Activated CD4-positive, alpha-beta T cell treated with anti-CD3 and anti-CD28 coated beads for 36 hours (primary cell): ENCODE measurements at regions not wholly inside any gene's neighbourhood (a gene's known extent, or its start where the extent isn't known, plus 50 kb on each side); places are given as distances from the start of the nearest gene placed in this dataset.

ENCODE experiments used
- ATAC-seq: fragments of 200-7000 bp; cut with Tn5 transposase; one replicate; pipeline ENCODE4 v1.10.0; 2021; ENCODE audit warnings: mild to moderate bottlenecking, moderate library complexity
- CTCF ChIA-PET: fragments of 350-600 bp; sonication (Branson Sonifier 250); formaldehyde crosslinking; loops from one replicate; lab custom pipeline; 2021; ENCODE audit warnings: antibody characterized with exemption; lab: Charles Lee
- POLR2A ChIA-PET: fragments of 350-600 bp; sonication (Branson Sonifier 250); formaldehyde crosslinking; loops from one replicate; lab custom pipeline; 2021; ENCODE audit warnings: antibody characterized with exemption, inconsistent platforms; lab: Charles Lee
- DNase-seq: peaks from one replicate; pipeline ENCODE4 v3.0.0-alpha.2; 2020
- H3K27ac Mint-ChIP-seq: one replicate; pipeline ENCODE4 v1.8.0; 2021; ENCODE audit warnings: mixed read lengths
- H3K27me3 Mint-ChIP-seq: one replicate; pipeline ENCODE4 v1.8.0; 2021; ENCODE audit warnings: mixed read lengths
- H3K36me3 Mint-ChIP-seq: one replicate; pipeline ENCODE4 v1.8.0; 2021; ENCODE audit warnings: low read depth, mixed read lengths
- H3K4me1 Mint-ChIP-seq: one replicate; pipeline ENCODE4 v1.8.0; 2021; ENCODE audit warnings: mixed read lengths
- H3K4me3 Mint-ChIP-seq: one replicate; pipeline ENCODE4 v1.8.0; 2021; ENCODE audit warnings: mild to moderate bottlenecking, moderate library complexity, mixed read lengths
- H3K9me3 Mint-ChIP-seq: one replicate; pipeline ENCODE4 v1.8.0; 2021; ENCODE audit warnings: low read depth, mixed read lengths
- intact Hi-C, 2 experiments: fragments of 100-400 bp; cut with DNase I in 1 of 2; cut with micrococcal nuclease in 1 of 2; formaldehyde crosslinking; loops; one replicate each; pipeline versions ENCODE4 v1.14.2 to v1.15.1; 2022 to 2024; cut with DNase I, micrococcal nuclease

- ChIA-PET POLR2A (no interaction called here), CTCF (no interaction called here)
- H3K36me3 Mint-ChIP-seq = no peaks in the 10 kb centered on the region
- ATAC-seq = no peak
- H3K4me1 Mint-ChIP-seq = no peaks in the 10 kb centered on the region
- H3K4me3 Mint-ChIP-seq = no peak overlapping the region
- intact Hi-C loops = no loop called here
- H3K27me3 Mint-ChIP-seq = no peaks in the 10 kb centered on the region
- no peak for DNase-seq
- no peak overlapping the region for H3K27ac Mint-ChIP-seq
- peaks cover 5% of the 10 kb centered on the region for H3K9me3 Mint-ChIP-seq
Measured at GRCh38 chr3:6526861-6527260, 334.1 kb upstream of the GRM7 start.

DNA sequence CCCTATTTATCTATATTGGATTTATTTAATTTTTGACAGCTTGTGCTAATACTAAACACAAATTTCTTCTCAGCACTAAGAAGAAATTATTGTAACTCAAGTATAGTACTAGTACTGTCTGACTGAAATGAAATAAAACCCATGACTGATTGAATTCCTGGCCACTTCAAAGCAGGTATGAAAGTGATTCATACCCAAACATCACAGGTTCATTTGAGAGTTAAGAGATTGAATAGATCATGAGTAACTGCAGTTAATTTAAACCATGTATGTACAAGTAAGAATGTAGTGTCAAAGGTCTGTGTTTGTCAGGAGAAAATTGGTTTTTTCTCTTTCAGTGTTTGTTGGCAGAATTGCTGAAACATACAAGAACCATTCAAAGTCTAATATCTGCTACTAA, 332.0 kb upstream of the GRM7 start:
- ATAC-seq (peak; percentile 60), DNase-seq (no peak)
- intact Hi-C loops = no loop called here
- no peak overlapping the region for H3K4me3 Mint-ChIP-seq
- H3K27me3 Mint-ChIP-seq = no peaks in the 10 kb centered on the region
- H3K4me1 Mint-ChIP-seq = no peaks in the 10 kb centered on the region
- no peaks in the 10 kb centered on the region for H3K36me3 Mint-ChIP-seq
- ChIA-PET CTCF (no interaction called here), POLR2A (no interaction called here)
- no peak overlapping the region for H3K27ac Mint-ChIP-seq
- H3K9me3 Mint-ChIP-seq = peaks cover 3% of the 10 kb centered on the region

DNA sequence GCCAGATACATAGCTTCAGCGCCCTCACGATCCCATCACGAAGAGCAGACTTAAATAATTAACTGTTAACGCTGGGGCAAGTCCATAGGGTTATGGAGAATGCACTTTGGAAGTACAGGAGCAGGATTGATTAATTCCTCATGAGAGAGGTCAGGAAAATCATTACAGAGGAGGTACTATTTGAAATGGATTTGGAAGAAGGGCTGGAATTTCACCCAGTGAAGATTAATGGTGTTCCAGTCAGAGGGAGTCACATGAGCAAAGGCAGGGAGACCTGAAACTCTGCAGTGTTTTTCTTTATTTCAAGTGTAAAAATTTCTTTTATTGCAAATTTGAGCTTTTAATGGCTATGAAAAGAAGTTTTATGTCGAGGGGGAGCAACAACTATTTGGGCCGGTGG, 329.8 kb upstream of the GRM7 start:
- H3K36me3 Mint-ChIP-seq = no peaks in the 10 kb centered on the region
- DNase-seq (no peak), ATAC-seq (no peak)
- H3K4me3 Mint-ChIP-seq = no peak overlapping the region
- ChIA-PET POLR2A (no interaction called here), CTCF (no interaction called here)
- H3K27me3 Mint-ChIP-seq = no peaks in the 10 kb centered on the region
- H3K9me3 Mint-ChIP-seq = peaks cover 8% of the 10 kb centered on the region
- intact Hi-C loops = no loop called here
- no peaks in the 10 kb centered on the region for H3K4me1 Mint-ChIP-seq
- H3K27ac Mint-ChIP-seq = no peak overlapping the region

DNA sequence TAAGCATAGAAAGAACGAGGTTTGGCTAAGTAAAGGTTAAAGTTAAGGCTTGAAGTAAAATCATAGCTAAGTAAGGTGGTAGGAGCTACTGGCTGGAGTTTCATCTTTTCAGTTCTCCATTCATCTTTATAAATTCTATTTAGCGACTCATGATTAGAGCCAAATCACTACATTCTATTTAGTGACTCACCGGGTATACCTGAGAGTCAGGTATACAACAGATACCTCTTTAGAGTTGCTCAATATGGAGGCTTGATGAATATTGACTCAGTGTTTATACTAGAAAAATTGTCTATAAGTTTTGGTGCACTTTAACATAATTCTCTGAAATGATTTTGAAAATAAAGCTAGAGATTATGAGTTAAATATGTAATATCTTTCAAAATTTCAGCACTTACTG, 328.8 kb upstream of the GRM7 start:
- H3K27ac Mint-ChIP-seq = no peak overlapping the region
- H3K4me3 Mint-ChIP-seq = no peak overlapping the region
- ChIA-PET CTCF (no interaction called here), POLR2A (no interaction called here)
- no peaks in the 10 kb centered on the region for H3K36me3 Mint-ChIP-seq
- peaks cover 8% of the 10 kb centered on the region for H3K9me3 Mint-ChIP-seq
- H3K4me1 Mint-ChIP-seq = no peaks in the 10 kb centered on the region
- intact Hi-C loops = no loop called here
- no peaks in the 10 kb centered on the region for H3K27me3 Mint-ChIP-seq
- no peak for DNase-seq
- no peak for ATAC-seq

DNA sequence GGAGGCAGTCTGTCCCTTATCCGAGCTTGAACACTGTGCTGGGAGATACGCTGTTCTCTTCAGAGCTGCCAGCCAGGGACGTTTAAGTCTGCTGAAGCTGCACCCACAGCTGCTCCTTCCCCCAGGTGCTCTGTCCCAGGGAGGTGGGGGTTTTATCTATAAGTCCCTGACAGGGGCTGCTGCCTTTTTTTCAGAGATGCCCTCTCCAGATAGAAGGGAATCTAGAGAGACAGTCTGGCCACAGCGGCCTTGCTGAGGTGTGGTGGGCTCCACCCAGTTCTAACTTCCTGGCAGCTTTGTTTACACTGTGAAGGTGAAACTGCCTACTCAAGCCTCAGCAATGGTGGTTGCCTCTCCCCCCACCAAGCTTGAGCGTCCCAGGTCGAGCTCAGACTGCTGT, 319.9 kb upstream of the GRM7 start:
- no peak for ATAC-seq
- no peak overlapping the region for H3K4me3 Mint-ChIP-seq
- no peaks in the 10 kb centered on the region for H3K4me1 Mint-ChIP-seq
- DNase-seq = no peak
- H3K27me3 Mint-ChIP-seq = no peaks in the 10 kb centered on the region
- POLR2A ChIA-PET = no interaction called here
- H3K9me3 Mint-ChIP-seq = peaks cover 13% of the 10 kb centered on the region
- no peak overlapping the region for H3K27ac Mint-ChIP-seq
- H3K36me3 Mint-ChIP-seq = no peaks in the 10 kb centered on the region
- CTCF ChIA-PET = no interaction called here
- intact Hi-C loops = no loop called here

DNA sequence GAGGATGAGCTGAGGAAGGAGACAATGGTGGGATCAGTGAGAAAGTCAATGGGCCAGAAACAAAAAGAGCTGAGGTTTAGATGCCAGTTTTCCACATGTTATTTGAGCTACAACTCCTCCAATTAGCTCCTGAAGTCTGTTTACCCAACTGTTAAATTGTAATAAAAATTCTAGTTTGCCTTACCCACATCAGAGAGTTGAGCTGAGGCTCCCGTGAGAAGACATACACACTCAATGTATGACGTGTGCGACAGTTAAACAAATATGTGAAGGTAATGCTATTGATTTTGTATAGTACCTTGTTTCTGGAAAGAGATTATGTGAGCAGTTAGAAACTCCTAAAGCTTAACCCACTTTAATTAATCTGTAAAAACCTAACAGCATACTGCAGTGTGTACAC, 318.1 kb upstream of the GRM7 start:
- H3K4me3 Mint-ChIP-seq = no peak overlapping the region
- no peak overlapping the region for H3K27ac Mint-ChIP-seq
- H3K27me3 Mint-ChIP-seq = no peaks in the 10 kb centered on the region
- intact Hi-C loops = no loop called here
- DNase-seq (no peak), ATAC-seq (no peak)
- no peaks in the 10 kb centered on the region for H3K4me1 Mint-ChIP-seq
- no peaks in the 10 kb centered on the region for H3K36me3 Mint-ChIP-seq
- ChIA-PET POLR2A (no interaction called here), CTCF (no interaction called here)
- H3K9me3 Mint-ChIP-seq = peaks cover 13% of the 10 kb centered on the region

DNA sequence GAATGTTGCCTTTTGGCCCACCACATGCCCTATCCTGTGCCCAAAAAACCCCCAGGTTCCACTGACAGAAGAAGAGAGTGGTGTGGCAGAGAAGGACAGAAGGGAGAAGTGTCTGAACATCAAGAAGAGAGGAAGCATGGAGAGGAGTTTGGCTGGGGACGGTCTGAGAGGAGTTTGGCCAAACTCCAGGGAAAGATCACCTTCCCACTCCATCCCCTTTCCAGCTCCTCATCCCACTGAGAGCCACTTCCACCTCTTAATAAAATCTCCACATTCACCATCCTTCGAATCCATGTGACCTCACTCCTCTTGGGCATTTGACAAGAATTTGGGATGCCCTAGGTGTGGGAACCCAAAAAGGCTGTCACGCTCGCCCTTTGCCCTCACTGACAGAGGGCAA, 311.6 kb upstream of the GRM7 start:
- intact Hi-C loops = no loop called here
- Mint-ChIP-seq H3K36me3 (no peaks in the 10 kb centered on the region), H3K4me1 (no peaks in the 10 kb centered on the region), H3K27me3 (no peaks in the 10 kb centered on the region), H3K9me3 (peaks cover 5% of the 10 kb centered on the region), H3K4me3 (no peak overlapping the region), H3K27ac (no peak overlapping the region)
- DNase-seq (no peak), ATAC-seq (no peak)
- ChIA-PET CTCF (interaction anchor here (0.8 kb wide), 1 partner anchor 974 kb away, joined by 3 read pairs; no protein-coding TSS in a partner anchor), POLR2A (no interaction called here)

GRCh38 chr3:6551165-6551564, 309.8 kb upstream of the GRM7 start:
- Mint-ChIP-seq H3K27ac (no peak overlapping the region), H3K4me3 (no peak overlapping the region), H3K36me3 (no peaks in the 10 kb centered on the region), H3K27me3 (no peaks in the 10 kb centered on the region), H3K9me3 (peaks cover 5% of the 10 kb centered on the region), H3K4me1 (no peaks in the 10 kb centered on the region)
- no peak for ATAC-seq
- intact Hi-C loops = no loop called here
- ChIA-PET POLR2A (no interaction called here), CTCF (no interaction called here)
- no peak for DNase-seq

DNA sequence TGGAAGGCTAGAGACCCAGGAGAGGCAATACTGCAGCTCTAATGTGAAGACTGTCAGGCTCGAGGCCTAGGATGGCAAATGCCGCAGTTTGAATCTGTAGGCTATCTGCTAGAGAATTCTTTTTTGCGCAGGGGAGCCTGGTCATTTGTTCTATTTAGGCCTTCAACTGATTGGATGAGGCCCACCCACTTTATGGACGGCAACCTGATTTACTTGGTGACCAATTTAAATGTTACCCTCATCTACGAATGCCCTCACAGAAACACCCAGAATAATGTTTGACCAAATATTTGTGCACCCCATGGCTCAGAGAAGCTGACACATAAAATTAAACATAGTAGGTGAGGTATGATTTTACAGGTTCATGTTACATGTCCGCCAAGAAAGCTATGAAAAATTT, 300.7 kb upstream of the GRM7 start:
- Mint-ChIP-seq H3K4me1 (no peaks in the 10 kb centered on the region), H3K27ac (no peak overlapping the region), H3K4me3 (no peak overlapping the region), H3K36me3 (no peaks in the 10 kb centered on the region), H3K27me3 (no peaks in the 10 kb centered on the region), H3K9me3 (no peaks in the 10 kb centered on the region)
- ChIA-PET CTCF (no interaction called here), POLR2A (no interaction called here)
- intact Hi-C loops = no loop called here
- no peak for DNase-seq
- no peak for ATAC-seq

DNA sequence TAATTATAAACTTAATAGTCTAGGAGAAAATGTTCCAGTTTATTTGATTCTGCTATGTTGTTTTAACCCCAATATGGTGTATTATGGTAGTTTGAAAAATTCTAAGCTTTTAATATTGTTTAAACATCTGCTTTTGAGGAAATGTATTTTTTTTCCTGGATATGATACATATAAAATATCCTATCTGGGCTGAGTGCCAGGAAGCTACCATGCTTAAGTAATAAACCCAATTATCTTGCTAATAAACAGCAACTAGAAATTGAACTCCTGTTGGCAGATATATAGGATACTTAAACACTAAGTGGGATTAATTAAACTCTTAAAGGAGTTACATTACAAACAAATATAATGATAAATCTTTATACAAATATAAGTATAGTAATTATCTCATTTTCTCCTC, 293.7 kb upstream of the GRM7 start:
- ATAC-seq (no peak), DNase-seq (no peak)
- ChIA-PET POLR2A (no interaction called here), CTCF (no interaction called here)
- H3K27me3 Mint-ChIP-seq = no peaks in the 10 kb centered on the region
- no peaks in the 10 kb centered on the region for H3K36me3 Mint-ChIP-seq
- no peak overlapping the region for H3K27ac Mint-ChIP-seq
- H3K4me1 Mint-ChIP-seq = no peaks in the 10 kb centered on the region
- no peak overlapping the region for H3K4me3 Mint-ChIP-seq
- intact Hi-C loops = no loop called here
- peaks cover 6% of the 10 kb centered on the region for H3K9me3 Mint-ChIP-seq

DNA sequence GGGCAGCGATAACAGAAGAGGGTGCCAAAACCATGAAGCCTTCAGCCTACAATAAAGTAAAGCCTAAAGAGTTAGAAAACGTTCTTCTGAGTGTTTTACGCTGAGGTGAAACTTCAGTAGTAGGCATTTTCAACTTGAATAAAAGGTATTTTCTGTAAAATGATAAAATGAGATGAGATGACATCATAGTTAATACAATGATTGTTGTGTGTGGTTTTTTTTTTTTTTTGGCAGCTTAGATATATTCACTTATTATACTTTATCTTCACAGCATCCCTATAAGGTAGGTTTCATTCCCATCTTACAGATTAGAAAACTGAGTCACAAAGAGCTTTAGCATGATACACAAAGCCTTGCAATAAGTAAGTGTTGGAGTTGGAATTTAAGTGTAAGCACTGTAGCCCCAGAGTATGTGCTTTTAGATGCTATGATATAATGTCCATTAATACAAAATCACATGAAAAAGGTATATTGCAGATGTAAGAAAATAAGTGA, 291.9 kb upstream of the GRM7 start:
- H3K27me3 Mint-ChIP-seq = no peaks in the 10 kb centered on the region
- intact Hi-C loops = no loop called here
- no peaks in the 10 kb centered on the region for H3K36me3 Mint-ChIP-seq
- no peak for ATAC-seq
- POLR2A ChIA-PET = no interaction called here
- no peaks in the 10 kb centered on the region for H3K4me1 Mint-ChIP-seq
- peaks cover 6% of the 10 kb centered on the region for H3K9me3 Mint-ChIP-seq
- no peak overlapping the region for H3K27ac Mint-ChIP-seq
- DNase-seq = no peak
- CTCF ChIA-PET = interaction anchor here (0.8 kb wide), 1 partner anchor 13 kb away, joined by 3 read pairs; no protein-coding TSS in a partner anchor
- no peak overlapping the region for H3K4me3 Mint-ChIP-seq

- Mint-ChIP-seq H3K27me3 (no peaks in the 10 kb centered on the region), H3K27ac (no peak overlapping the region), H3K9me3 (peaks cover 6% of the 10 kb centered on the region), H3K4me3 (no peak overlapping the region), H3K36me3 (no peaks in the 10 kb centered on the region), H3K4me1 (no peaks in the 10 kb centered on the region)
- ATAC-seq (no peak), DNase-seq (no peak)
- ChIA-PET CTCF (no interaction called here), POLR2A (no interaction called here)
- intact Hi-C loops = no loop called here
Measured at GRCh38 chr3:6571448-6571847, 289.5 kb upstream of the GRM7 start.

DNA sequence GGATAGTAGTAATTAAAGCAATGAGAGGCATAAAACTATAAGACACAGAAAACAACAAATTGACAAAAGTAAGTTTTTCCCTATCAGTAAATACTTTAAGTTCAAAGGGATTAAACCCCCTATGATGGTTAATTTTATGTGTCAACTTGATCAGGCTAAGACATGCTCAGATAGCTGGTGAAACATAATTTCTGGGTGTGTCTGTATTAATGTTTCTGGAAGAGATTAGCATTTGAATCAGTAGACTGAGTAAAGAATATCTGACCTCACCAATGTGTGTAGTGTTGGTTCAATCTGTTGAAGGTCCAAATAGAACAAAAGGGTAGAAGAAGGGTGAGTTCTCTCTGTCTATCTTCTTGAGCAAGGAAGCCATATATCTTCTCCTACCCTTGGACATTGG, 283.3 kb upstream of the GRM7 start:
- ChIA-PET POLR2A (no interaction called here), CTCF (no interaction called here)
- no peak for ATAC-seq
- DNase-seq = no peak
- Mint-ChIP-seq H3K9me3 (no peaks in the 10 kb centered on the region), H3K27ac (no peak overlapping the region), H3K4me3 (no peak overlapping the region), H3K36me3 (no peaks in the 10 kb centered on the region), H3K27me3 (no peaks in the 10 kb centered on the region), H3K4me1 (no peaks in the 10 kb centered on the region)
- intact Hi-C loops = no loop called here
